GM21737 (cell line): ENCODE measurements at regions not wholly inside any gene's neighbourhood (a gene's known extent, or its start where the extent isn't known, plus 50 kb on each side); places are given as distances from the start of the nearest gene placed in this dataset.
"Not testable (repeated sequence)": the region's sequence is repeated elsewhere in the genome, so short reads cannot be mapped to it uniquely, and the experiment has no call there.

ENCODE experiments used
- ATAC-seq: cut with Tn5 transposase; IDR thresholded peaks from one replicate; pipeline ENCODE4 v1.9.1; 2021; ENCODE audit warnings: mild to moderate bottlenecking, moderate library complexity; ENCODE audit not compliant: unreplicated experiment

DNA sequence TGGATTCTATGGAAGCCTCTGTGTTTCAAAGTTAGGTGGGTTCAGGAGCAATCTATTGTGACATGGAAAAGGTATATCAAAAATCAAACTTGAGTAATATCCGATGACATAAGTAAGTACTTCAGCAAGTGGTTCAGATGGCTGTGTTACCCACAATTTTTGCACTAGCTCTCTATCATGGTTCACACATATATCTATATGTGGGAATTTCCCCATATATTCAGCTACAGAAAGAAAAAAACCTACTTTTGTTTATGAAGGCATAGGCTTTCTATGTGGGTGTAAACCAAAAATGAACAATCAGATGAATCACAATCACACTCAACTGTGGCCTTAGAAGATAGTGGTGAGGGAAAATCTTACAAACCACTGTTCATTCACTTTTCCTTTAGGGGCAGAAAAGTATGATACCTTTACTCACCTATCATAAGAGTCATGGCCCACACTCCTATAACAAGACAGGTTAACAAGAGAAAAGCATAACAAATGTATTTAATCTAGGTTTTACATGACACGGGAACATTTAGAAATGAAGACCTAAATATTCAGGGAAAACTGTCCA, 449.6 kb upstream of the HTR1E start:
- ATAC-seq, result no peak

DNA sequence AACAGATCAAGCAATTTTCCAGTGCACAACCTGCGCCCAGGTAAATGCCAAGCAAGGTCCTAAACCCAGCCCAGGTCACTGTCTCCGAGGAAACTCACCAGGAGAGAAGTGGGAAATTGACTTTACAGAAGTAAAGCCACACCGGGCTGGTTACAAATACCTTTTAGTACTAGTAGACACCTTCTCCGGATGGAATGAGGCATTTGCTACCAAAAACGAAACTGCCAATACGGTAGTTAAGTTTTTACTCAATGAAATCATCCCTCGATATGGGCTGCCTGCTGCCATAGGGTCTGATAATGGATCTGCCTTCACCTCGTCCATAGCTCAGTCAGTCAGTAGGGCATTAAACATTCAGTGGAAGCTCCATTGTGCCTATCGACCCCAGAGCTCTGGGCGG, 459.0 kb upstream of the HTR1E start:
- ATAC-seq, result not testable (repeated sequence)

DNA sequence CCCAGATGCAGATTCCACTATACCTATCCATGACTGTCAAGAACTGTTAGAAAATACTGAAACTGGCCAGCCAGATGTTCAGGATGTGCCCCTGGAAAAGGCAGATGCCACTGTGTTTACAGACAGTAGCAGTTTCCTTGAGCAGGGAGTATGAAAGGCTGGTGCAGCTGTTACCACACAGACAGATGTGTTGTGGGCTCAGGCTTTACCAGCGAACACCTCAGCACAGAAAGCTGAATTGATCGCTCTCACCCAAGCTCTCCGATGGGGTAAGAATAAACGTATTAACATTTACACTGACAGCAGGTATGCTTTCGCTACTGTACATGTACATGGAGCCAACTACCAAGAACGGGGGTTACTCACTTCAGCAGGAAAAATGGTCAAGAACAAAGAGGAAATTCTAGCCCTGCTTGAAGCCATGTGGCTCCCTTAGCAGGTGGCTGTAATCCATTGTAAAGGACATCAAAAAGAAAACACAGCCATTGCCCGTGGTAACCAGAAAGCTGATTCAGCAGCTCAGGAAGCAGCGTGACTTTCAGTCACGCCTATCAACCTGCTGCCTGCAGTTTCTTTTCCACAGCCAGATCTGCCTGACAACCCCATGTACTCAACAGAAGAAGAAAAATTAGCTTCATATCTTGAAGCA, 459.7 kb upstream of the HTR1E start:
- no peak for ATAC-seq

DNA sequence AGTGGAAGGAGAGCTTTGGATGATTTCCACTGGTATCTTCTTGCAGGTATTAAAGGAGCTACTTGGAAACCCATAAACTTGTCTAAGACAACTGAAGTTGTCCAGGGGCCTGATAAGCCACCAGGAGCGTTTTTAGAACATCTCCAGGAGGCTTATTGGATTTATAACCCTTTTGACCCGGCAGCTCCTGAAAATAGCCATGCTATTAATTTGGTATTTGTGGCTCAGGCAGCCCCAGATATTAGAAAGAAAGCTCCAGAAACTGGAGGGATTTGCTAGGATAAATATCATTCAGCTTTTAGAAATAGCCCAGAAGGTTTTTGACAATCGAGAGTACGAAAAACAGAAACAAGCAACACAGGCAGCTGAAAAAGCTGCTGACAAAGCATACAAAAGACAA, 461.0 kb upstream of the HTR1E start:
- ATAC-seq, result no peak

DNA sequence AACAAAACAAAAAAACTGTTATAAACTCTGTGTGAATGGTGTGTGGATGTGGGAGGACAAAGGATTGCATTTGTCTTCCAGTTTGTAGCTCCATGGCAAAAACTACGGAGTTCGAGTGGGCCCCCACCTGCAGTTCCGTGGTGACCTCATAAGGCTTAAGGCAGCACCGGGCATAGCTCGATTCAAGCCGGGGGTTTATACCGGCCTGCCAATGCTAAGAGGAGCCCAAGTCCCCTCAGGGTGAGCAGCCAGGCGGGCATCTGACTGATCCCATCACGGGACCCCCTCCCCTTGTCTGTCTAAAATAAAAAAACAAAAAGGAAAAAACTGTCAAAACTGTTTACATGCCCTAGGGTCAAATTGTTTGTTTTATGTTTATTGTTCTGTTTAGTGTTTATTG, 463.2 kb upstream of the HTR1E start:
- ATAC-seq, result no peak

DNA sequence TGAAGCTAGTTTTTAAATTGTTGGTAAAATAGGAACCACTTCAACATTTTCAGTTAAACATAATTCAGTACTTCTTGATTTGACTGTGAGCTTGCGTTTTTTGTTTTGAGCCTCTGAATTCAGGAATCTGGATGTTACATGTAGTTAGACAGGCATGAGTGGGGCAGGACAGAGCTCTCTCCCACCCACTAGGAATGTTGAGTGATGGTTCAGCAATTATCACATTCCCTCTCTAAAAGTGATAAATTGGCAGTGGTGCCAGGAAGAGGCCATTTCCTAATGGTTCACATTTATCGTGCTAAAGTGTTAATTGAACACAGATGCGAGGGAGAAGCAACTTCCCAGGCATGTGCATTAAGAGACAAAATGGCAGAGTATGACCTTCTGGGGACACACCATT, 465.5 kb upstream of the HTR1E start:
- no peak for ATAC-seq

DNA sequence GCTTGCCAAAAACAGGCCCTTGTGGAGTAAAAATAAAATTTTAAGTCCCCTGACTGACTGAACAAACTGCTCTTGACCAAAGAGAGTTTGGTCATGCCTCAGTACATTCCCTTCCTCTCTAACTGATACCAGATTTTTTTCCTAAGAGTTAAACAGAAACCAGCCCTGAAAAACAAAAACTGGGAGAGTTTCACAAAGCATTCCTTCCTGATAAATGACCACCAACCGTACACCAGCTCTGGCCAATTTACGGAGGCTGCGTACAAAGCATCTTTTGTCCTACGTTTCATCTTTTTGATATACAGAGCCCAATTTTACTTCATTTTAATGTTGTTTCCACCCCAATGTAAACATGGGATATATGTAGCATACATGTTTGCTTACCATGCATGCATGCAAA, 477.4 kb upstream of the HTR1E start:
- ATAC-seq, result no peak

DNA sequence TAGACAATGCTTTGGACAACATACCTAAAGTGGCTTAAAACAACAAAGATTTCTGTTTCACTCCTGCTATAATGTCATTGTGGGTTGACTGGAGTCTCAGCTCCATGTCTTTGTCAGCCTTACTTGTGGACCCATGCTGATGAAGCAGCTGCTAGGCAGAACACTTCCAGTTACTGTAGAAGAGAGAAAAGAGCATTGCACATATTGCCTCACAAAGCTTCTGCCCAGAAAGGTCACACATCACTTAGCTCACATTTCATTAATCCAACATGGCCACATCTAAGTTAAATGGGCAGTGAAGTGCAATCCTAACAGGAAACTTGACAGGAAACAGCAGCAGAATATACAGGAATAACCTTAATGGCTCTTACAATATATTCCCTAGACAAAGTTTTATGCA, 480.5 kb upstream of the HTR1E start:
- ATAC-seq, result no peak

DNA sequence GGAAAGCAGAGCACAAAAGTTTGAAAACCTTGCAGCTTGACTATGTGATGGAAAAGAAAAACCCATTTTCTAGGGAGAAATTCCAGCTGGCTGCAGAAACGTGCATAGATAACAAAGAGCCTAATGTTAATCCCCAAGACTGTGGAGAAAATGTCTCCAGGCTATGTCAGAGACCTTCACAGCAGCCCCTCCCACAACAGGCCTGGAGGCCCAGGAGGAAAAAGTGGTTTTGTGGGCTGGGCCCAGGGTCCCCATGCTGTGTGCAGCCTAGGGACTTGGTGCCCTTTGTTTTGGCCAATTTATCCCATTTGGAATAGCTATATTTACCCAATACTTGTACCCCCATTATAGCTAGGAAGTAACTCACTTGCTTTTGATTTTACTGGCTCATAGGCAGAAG, 484.1 kb upstream of the HTR1E start:
- no peak for ATAC-seq

DNA sequence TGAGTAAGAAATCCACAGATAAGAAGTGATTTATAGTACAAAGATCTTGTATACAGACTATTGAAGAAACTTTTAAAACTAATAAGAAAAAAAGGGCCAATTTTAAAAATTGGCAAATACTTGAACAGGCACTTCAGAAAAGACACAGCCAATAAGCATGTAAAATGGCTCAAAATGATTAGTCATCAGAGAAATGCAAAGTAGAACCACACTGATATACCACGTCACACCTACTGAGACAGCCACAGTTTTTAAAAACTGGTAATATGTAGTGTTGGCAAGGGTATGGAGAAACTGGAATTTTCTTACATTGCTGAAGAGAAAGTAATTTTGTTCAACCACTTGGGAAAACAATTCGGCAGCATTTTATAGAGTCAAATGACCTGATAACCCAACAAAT, 488.9 kb upstream of the HTR1E start:
- ATAC-seq, result no peak

DNA sequence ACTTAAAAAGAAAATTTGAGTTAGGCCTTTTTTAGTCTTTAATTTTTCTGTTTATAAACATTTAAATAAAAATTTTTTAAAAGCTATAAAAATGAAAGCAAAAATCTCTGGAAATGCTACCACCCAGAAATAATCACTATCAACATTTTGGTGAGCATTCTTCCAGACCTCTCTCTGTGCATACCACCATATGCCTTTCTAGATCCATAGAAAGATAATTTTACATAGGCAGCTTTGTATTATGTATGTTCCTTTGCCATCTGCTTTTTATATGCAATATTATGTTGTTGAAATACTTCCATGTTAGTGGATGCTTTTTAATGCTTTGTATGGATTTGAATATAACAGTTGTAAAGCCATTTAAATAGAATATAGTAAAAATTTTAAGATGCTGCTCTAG, 496.7 kb upstream of the HTR1E start:
- no peak for ATAC-seq

DNA sequence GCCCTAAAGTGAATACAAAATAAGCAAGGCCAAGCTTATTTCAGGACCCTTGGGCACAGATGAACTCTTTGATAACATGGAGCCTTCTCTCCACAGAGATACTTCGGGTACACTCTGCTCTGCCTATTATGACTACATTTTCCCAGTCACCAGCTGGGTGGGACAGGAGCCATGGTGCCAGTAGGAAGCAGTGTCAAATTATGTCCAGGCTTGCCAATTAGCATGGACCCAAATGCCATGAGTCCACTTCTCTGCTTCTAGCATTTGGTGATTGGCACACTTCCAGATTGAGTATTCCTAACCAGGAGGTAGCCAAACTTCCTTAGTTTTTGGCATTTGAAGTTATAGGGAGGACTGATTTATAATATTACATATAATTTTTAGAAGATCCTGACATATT, 513.8 kb upstream of the HTR1E start:
- no peak for ATAC-seq

DNA sequence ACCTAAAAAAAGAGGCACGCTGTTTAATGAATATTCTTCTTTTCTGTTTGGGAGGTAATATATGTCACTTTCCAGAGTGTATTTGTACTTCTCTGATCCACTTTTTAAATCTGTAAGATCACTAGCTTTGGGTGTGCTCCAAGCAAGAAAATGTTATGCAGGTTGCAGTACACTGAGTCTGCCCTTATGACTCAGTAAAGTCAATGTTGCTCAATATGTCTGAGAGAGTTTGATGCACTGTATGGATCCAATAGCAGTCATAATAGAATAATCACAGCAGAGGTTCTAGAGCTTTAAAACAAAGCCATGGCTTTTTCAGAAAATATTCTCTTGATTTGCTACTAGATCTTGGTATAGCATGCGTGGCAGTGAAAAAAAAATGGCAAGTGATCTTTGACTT, 525.3 kb upstream of the HTR1E start:
- ATAC-seq, result no peak

DNA sequence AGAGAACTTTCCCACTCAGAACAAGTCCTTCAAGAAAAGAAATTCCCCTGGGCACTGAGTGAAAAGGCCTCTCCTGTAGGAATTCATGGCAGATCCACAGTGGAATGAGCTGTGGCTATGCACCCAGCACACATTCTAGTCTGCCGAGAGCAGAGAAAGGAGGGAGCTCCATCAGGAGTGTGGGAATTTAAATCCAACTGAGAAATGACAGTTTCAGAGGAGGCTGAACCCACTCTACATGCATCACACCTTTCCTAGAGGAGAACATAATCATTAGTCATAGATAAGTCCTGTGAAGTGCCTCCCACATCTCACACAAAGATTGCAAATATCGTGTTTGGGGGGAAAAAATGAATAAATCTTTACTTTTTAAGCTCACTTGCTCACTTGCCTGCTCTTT, 530.2 kb upstream of the HTR1E start:
- ATAC-seq, result no peak

DNA sequence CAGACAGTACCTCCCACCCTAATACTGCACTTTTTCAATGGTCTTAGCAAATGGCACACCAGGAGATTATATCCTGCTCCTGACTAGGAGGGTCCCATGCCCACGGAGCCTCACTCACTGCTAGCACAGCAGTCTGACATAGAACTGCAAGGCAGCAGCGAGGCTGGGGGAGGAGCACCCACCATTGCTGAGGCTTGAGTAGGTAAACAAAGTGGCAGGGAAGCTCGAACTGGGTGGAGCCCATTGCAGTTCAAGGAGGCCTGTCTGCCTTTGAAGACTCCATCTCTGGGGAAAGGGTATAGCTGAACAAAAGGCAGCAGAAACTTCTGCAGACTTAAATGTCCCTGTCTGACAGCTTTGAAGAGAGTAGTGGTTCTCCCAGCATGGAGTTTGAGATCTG, 544.5 kb upstream of the HTR1E start:
- not testable (repeated sequence) for ATAC-seq

DNA sequence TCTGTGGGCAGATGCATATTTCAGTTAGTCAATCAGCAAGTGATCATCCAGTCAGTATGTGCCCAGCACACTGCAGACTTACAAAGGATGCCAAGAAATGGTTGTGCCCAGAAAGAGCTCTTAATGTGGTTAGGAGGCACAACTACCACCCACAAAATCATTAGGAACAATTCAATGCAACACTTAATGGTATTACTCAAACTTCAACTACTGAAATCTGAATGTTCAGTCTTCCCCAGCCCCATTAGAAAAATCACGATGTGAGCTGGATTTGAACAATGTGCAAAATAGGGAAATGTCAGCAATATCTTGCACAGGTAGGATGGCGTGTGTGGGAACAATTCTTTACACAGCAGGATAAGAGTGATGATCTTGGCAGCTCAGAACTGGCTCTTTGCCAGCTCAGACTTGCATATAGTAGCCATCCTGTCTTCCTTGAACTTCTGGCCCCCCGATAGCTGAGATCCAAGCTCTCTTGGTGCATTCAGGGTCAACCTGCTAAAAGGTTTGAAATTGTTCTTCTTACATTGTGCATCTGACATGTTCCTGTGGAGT, 556.7 kb upstream of the HTR1E start:
- ATAC-seq, result no peak

DNA sequence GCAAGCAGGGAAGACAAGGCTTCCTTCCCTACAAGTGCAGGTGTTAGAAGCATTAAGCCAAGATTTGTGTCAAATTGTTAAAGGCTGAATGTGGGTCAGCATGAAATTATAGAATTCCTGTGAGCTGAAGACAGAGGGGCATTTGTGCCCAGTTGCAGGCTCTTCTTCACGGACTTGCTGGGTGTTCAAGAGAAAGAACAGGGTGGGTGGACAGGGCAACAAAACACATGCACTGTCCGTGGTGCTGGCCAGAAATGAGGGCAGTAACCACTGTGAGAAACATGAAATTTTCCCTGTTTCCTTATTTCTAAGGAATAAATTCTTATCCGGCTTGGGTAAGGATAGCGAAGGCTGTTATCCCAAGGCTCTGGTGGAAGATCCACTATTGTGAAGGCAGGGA, 579.5 kb upstream of the HTR1E start:
- no peak for ATAC-seq

DNA sequence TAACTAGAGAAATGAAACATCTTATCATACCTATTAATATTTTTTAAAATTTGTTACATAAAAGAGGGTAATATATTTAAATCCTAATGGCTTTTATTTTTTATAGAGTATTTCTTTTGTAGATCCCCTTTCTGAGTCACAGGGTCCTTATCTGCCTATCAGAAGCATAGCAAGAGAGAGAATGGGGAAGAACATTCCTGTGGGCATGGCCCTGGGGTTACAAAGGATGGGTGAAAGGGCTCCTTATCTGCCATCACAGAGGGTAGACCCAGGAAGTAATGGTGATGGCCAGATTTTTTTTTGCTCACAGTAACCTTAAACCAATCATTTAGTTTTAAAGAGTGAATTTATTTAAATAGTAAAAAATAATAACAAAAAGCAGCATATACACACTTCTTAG, 582.1 kb upstream of the HTR1E start:
- no peak for ATAC-seq

DNA sequence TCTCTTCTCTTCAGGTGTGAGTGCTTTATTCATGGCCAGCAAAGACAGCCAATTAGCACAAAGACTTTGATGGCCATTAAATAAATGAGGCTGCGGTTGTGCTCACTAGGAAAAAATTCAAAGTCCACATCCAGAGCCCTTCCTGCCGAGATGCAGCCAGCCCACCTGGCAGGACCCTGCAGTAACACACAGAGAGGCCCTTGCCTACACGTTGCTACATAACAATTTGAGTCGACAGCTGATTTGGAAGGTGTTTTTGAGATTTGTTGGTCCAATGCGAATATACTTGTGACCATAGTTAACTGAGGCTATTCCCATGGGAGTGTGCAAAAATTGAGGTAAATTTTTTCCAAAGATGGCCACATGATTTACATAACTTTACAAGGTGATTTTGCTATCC, 605.4 kb upstream of the HTR1E start:
- ATAC-seq, result no peak

DNA sequence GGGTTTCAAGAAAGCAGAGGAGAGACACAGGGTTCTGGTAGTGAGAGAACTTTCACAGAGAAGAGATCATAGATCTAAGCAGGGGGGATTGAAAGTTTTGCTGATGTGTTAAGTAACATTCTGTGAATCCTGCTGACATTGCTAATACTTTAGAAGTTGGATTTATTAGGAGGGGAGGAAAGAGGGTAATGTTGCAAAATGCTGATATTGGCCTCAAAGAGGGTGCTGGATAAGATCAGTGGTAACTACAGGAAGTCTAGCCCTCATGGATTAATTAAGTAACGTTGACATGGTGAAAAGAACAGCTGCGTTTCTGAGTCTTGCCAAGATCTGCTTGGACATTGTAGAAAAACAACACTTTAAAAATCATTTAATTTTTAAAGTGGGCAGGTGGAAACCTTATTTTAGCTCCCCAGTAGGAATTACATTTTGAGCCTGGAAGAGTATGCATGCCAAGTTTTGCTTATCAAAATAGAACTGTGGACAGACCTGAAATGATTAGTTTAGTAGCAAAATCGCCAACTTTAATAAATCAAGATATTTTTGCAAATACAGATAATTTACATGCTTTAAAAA, 606.0 kb upstream of the HTR1E start:
- ATAC-seq, result no peak

DNA sequence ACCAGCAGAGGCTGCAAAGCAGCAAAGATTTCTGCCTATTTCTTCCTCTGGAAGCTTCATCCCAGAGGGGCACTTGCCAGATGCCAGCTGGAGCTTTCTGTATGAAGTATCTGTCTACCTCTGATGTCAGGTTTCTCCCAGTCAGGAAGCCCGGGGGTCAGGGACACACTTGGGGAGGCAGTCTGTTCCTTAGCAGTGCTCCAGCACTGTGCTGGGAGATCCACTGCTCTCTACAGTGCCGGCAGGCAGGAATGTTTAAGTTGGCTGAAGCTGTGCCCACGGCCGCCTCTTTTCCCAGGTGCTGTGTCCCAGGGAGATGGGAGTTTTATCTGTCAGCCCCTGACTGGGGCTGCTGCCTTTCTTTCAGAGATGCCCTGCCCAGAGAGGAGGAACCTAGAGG, 631.1 kb upstream of the HTR1E start:
- no peak for ATAC-seq

DNA sequence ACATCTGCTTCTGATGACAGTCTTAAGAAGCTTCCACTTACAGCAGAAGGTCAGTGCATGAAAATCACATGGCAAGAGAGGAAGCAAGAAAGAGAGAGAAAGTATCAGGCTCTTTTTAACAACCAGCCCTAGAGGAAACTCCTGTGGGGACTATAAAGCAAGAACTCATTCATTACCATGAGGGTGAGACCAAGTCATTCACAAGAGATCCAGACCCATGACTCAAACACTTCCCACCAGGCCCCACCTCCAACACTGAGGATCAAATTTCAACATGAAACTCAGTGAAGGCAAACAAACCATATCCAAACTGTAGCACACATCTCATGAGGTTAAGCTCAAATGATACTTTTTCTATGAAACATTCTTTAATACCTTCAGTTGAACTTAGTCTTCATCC, 643.2 kb upstream of the SYNCRIP start:
- ATAC-seq, result no peak
